ENCODE measurements at regions not wholly inside any gene's neighbourhood (a gene's known extent, or its start where the extent isn't known, plus 50 kb on each side); places are given as distances from the start of the nearest gene placed in this dataset.

GRCh38 chr7:31411416-31411815 is 70.9 kb upstream of the NEUROD6 start:
- no peak for TF ChIP-seq USF1 (IDR thresholded peaks at IDR 0.05)
- no peak for TF ChIP-seq CREB1 (IDR thresholded peaks at IDR 0.05; ENCODE audit: low read depth)
- TF ChIP-seq MAX (IDR thresholded peaks at IDR 0.05) = no peak
- no peak for TF ChIP-seq NFIC (IDR thresholded peaks at IDR 0.05)
- no peak for TF ChIP-seq TAF1 (IDR thresholded peaks at IDR 0.05; ENCODE audit: low read depth)
- no peak for TF ChIP-seq ZBTB7A (IDR thresholded peaks at IDR 0.05; ENCODE audit: low read depth)
- TF ChIP-seq CEBPB (IDR thresholded peaks at IDR 0.05) = no peak
- TF ChIP-seq EGR1 (IDR thresholded peaks at IDR 0.05) = no peak
- no peak for TF ChIP-seq TCF12 (IDR thresholded peaks at IDR 0.05; ENCODE audit: low read depth)
- no peak for TF ChIP-seq YY1 (IDR thresholded peaks at IDR 0.05; ENCODE audit: low read depth)
- TF ChIP-seq EP300 (IDR thresholded peaks at IDR 0.05; ENCODE audit: borderline replicate concordance) = no peak
- TF ChIP-seq REST (IDR thresholded peaks at IDR 0.05; ENCODE audit: low read depth) = no peak
- TF ChIP-seq TEAD4 (IDR thresholded peaks at IDR 0.05) = no peak
